ENCODE measurements at regions not wholly inside any gene's neighbourhood (a gene's known extent, or its start where the extent isn't known, plus 50 kb on each side); places are given as distances from the start of the nearest gene placed in this dataset.
A peak's percentile ranks its signal among the peaks of the same experiment; 100 is the strongest.

GRCh38 chr1:74818241-74818640 is 85.3 kb downstream of the TYW3 start:
- Histone ChIP-seq H3K4me3 (ENCODE audit: low read depth, low read length) (no peak overlapping the region), H3K27me3 (ENCODE audit: control insufficient read depth, insufficient read depth, low read length) (no peaks in the 10 kb centered on the region), H3K27ac (ENCODE audit: low read depth, low read length) (no peak overlapping the region), H3K36me3 (ENCODE audit: control insufficient read depth, insufficient read depth, low read length) (no peaks in the 10 kb centered on the region), H3K4me1 (ENCODE audit: control insufficient read depth, insufficient read depth, low read length) (no peaks in the 10 kb centered on the region), H3K9me3 (ENCODE audit: control insufficient read depth, insufficient read depth, low read length) (no peaks in the 10 kb centered on the region)
- WGBS (ENCODE audit: insufficient coverage): no CpG with 5 or more reads among the region's 1 CpG
- no peak for DNase-seq (ENCODE audit: low read depth in 4 of 6, low spot score in 6 of 6)

GRCh38 chr1:74818661-74819456 is 85.9 kb downstream of the TYW3 start:
- DNase-seq (ENCODE audit: low read depth in 4 of 6, low spot score in 6 of 6): no peak
- Histone ChIP-seq H3K27me3 (ENCODE audit: control insufficient read depth, insufficient read depth, low read length) (no peaks in the 10 kb centered on the region), H3K27ac (ENCODE audit: low read depth, low read length) (no peak overlapping the region), H3K4me1 (ENCODE audit: control insufficient read depth, insufficient read depth, low read length) (no peaks in the 10 kb centered on the region), H3K9me3 (ENCODE audit: control insufficient read depth, insufficient read depth, low read length) (no peaks in the 10 kb centered on the region), H3K36me3 (ENCODE audit: control insufficient read depth, insufficient read depth, low read length) (no peaks in the 10 kb centered on the region), H3K4me3 (ENCODE audit: low read depth, low read length) (no peak overlapping the region)
- no CpG with 5 or more reads among the region's 6 CpGs for WGBS (ENCODE audit: insufficient coverage)

GRCh38 chr1:74822851-74823401 is 90.0 kb downstream of the TYW3 start:
- Histone ChIP-seq H3K4me3 (ENCODE audit: low read depth, low read length) (no peak overlapping the region), H3K4me1 (ENCODE audit: control insufficient read depth, insufficient read depth, low read length) (no peaks in the 10 kb centered on the region), H3K27me3 (ENCODE audit: control insufficient read depth, insufficient read depth, low read length) (no peaks in the 10 kb centered on the region), H3K27ac (ENCODE audit: low read depth, low read length) (no peak overlapping the region), H3K9me3 (ENCODE audit: control insufficient read depth, insufficient read depth, low read length) (no peaks in the 10 kb centered on the region), H3K36me3 (ENCODE audit: control insufficient read depth, insufficient read depth, low read length) (no peaks in the 10 kb centered on the region)
- WGBS (ENCODE audit: insufficient coverage): 80% methylated on average over 2 of the region's 3 CpGs
- DNase-seq (ENCODE audit: low read depth in 4 of 6, low spot score in 6 of 6): no peak

GRCh38 chr1:74824497-74825107 is 91.7 kb downstream of the TYW3 start:
- WGBS (ENCODE audit: insufficient coverage): no CpG with 5 or more reads among the region's 4 CpGs
- Histone ChIP-seq H3K36me3 (ENCODE audit: control insufficient read depth, insufficient read depth, low read length) (no peaks in the 10 kb centered on the region), H3K9me3 (ENCODE audit: control insufficient read depth, insufficient read depth, low read length) (no peaks in the 10 kb centered on the region), H3K27ac (ENCODE audit: low read depth, low read length) (no peak overlapping the region), H3K4me3 (ENCODE audit: low read depth, low read length) (no peak overlapping the region), H3K4me1 (ENCODE audit: control insufficient read depth, insufficient read depth, low read length) (no peaks in the 10 kb centered on the region), H3K27me3 (ENCODE audit: control insufficient read depth, insufficient read depth, low read length) (no peaks in the 10 kb centered on the region)
- DNase-seq (ENCODE audit: low read depth in 4 of 6, low spot score in 6 of 6): no peak

- no peaks in the 10 kb centered on the region for H3K9me3 ChIP-seq (ENCODE audit: control insufficient read depth, insufficient read depth, low read length)
- H3K27ac ChIP-seq (ENCODE audit: low read depth, low read length): no peak overlapping the region
- no peaks in the 10 kb centered on the region for H3K4me1 ChIP-seq (ENCODE audit: control insufficient read depth, insufficient read depth, low read length)
- H3K27me3 ChIP-seq (ENCODE audit: control insufficient read depth, insufficient read depth, low read length): no peaks in the 10 kb centered on the region
- H3K36me3 ChIP-seq (ENCODE audit: control insufficient read depth, insufficient read depth, low read length): no peaks in the 10 kb centered on the region
- peak in 1 of 6 donors; percentile 35 for DNase-seq (ENCODE audit: low read depth in 4 of 6, low spot score in 6 of 6)
- no peak overlapping the region for H3K4me3 ChIP-seq (ENCODE audit: low read depth, low read length)
- 40% methylated on average over 1 of the region's 2 CpGs for WGBS (ENCODE audit: insufficient coverage)
These were observed 97.8 kb downstream of the TYW3 start for GRCh38 chr1:74830766-74831165.

- Histone ChIP-seq H3K27ac (ENCODE audit: low read depth, low read length) (no peak overlapping the region), H3K4me3 (ENCODE audit: low read depth, low read length) (no peak overlapping the region), H3K36me3 (ENCODE audit: control insufficient read depth, insufficient read depth, low read length) (no peaks in the 10 kb centered on the region)
These were observed 101.3 kb downstream of the TYW3 start for GRCh38 chr1:74834261-74834660.

GRCh38 chr1:74835051-74835450 is 102.1 kb downstream of the TYW3 start:
- no peak overlapping the region for H3K27ac ChIP-seq (ENCODE audit: low read depth, low read length)
- no peaks in the 10 kb centered on the region for H3K9me3 ChIP-seq (ENCODE audit: control insufficient read depth, insufficient read depth, low read length)
- no peaks in the 10 kb centered on the region for H3K36me3 ChIP-seq (ENCODE audit: control insufficient read depth, insufficient read depth, low read length)
- H3K4me1 ChIP-seq (ENCODE audit: control insufficient read depth, insufficient read depth, low read length): no peaks in the 10 kb centered on the region
- no peak for DNase-seq (ENCODE audit: low read depth in 4 of 6, low spot score in 6 of 6)
- H3K27me3 ChIP-seq (ENCODE audit: control insufficient read depth, insufficient read depth, low read length): no peaks in the 10 kb centered on the region
- WGBS (ENCODE audit: insufficient coverage): no CpG with 5 or more reads among the region's 2 CpGs
- no peak overlapping the region for H3K4me3 ChIP-seq (ENCODE audit: low read depth, low read length)

More at GRCh38 chr1:74834261-74834660, 101.3 kb downstream of the TYW3 start:
- no peak for DNase-seq (ENCODE audit: low read depth in 4 of 6, low spot score in 6 of 6)
- Histone ChIP-seq H3K9me3 (ENCODE audit: control insufficient read depth, insufficient read depth, low read length) (no peaks in the 10 kb centered on the region), H3K4me1 (ENCODE audit: control insufficient read depth, insufficient read depth, low read length) (no peaks in the 10 kb centered on the region), H3K27me3 (ENCODE audit: control insufficient read depth, insufficient read depth, low read length) (no peaks in the 10 kb centered on the region)

GRCh38 chr1:74842726-74843125 is 109.8 kb downstream of the TYW3 start:
- no peaks in the 10 kb centered on the region for H3K4me1 ChIP-seq (ENCODE audit: control insufficient read depth, insufficient read depth, low read length)
- no peak for DNase-seq (ENCODE audit: low read depth in 4 of 6, low spot score in 6 of 6)
- no CpG with 5 or more reads among the region's 3 CpGs for WGBS (ENCODE audit: insufficient coverage)

GRCh38 chr1:74847715-74848114 is 114.8 kb downstream of the TYW3 start:
- DNase-seq (ENCODE audit: low read depth in 4 of 6, low spot score in 6 of 6): no peak
- Histone ChIP-seq H3K36me3 (ENCODE audit: control insufficient read depth, insufficient read depth, low read length) (no peaks in the 10 kb centered on the region), H3K4me3 (ENCODE audit: low read depth, low read length) (no peak overlapping the region), H3K27ac (ENCODE audit: low read depth, low read length) (no peak overlapping the region), H3K4me1 (ENCODE audit: control insufficient read depth, insufficient read depth, low read length) (no peaks in the 10 kb centered on the region), H3K9me3 (ENCODE audit: control insufficient read depth, insufficient read depth, low read length) (no peaks in the 10 kb centered on the region), H3K27me3 (ENCODE audit: control insufficient read depth, insufficient read depth, low read length) (no peaks in the 10 kb centered on the region)
- WGBS (ENCODE audit: insufficient coverage): no CpG with 5 or more reads among the region's 3 CpGs

More at GRCh38 chr1:74842726-74843125, 109.8 kb downstream of the TYW3 start:
- Histone ChIP-seq H3K4me3 (ENCODE audit: low read depth, low read length) (no peak overlapping the region), H3K9me3 (ENCODE audit: control insufficient read depth, insufficient read depth, low read length) (no peaks in the 10 kb centered on the region), H3K36me3 (ENCODE audit: control insufficient read depth, insufficient read depth, low read length) (no peaks in the 10 kb centered on the region), H3K27ac (ENCODE audit: low read depth, low read length) (no peak overlapping the region), H3K27me3 (ENCODE audit: control insufficient read depth, insufficient read depth, low read length) (no peaks in the 10 kb centered on the region)

GRCh38 chr1:74853756-74854155 is 120.8 kb downstream of the TYW3 start:
- Histone ChIP-seq H3K9me3 (ENCODE audit: control insufficient read depth, insufficient read depth, low read length) (no peaks in the 10 kb centered on the region), H3K36me3 (ENCODE audit: control insufficient read depth, insufficient read depth, low read length) (no peaks in the 10 kb centered on the region), H3K27me3 (ENCODE audit: control insufficient read depth, insufficient read depth, low read length) (no peaks in the 10 kb centered on the region), H3K4me1 (ENCODE audit: control insufficient read depth, insufficient read depth, low read length) (no peaks in the 10 kb centered on the region), H3K4me3 (ENCODE audit: low read depth, low read length) (no peak overlapping the region), H3K27ac (ENCODE audit: low read depth, low read length) (no peak overlapping the region)
- no CpG with 5 or more reads among the region's 3 CpGs for WGBS (ENCODE audit: insufficient coverage)
- DNase-seq (ENCODE audit: low read depth in 4 of 6, low spot score in 6 of 6): no peak
